NCI-H1417 treated with DMSO at 0.1 percent for 48 hours (cell line): ENCODE measurements at regions not wholly inside any gene's neighbourhood (a gene's known extent, or its start where the extent isn't known, plus 50 kb on each side); places are given as distances from the start of the nearest gene placed in this dataset.
"Not testable (repeated sequence)": the region's sequence is repeated elsewhere in the genome, so short reads cannot be mapped to it uniquely, and the experiment has no call there.

Experiments
- DNase-seq: peaks from one replicate; lab custom pipeline; 2025; lab: John Stamatoyannopoulos, UW

GRCh38 chr2:140178234-140178633 lies 1398.0 kb upstream of the NXPH2 start:
- DNase-seq: no peak

DNA sequence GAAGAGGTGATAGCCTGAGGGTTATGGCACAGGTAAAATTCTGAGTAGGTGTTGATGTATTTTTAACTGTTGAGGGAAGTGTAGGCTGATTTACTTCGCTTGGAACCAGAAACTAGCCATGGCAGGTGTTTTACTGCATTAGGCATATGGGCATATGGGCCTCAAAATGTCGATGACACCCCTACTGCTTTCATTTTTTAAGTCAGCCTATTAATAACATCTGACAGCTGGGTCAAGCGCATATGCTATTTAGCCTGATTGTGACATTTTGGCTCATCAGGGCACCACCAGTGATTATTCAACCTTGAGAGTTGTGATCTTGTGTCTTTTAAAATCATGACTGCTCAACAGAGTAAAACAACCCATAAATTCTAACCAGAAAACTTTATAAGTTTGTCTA lies 1396.9 kb upstream of the NXPH2 start:
- no peak for DNase-seq

DNA sequence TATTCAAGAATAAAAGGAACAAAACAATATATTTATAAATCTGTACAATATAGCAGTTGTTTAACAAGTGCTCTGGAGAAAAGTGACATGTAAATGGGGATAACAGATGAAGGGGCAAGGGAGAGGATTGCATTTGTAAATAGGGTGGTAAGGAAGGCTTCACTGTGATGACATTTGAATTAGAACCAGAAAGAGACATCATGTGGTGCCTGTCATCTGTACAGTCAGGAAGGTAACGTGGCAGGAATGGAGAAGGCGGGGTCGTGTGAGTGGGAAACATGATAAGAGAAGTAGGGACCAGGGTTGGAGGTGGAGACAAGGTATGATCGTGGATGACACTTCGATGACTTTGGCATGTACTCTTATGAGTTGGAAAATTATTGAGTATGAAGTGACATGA lies 1393.6 kb upstream of the NXPH2 start:
- no peak for DNase-seq

GRCh38 chr2:140164449-140164848 lies 1384.3 kb upstream of the NXPH2 start:
- no peak for DNase-seq

DNA sequence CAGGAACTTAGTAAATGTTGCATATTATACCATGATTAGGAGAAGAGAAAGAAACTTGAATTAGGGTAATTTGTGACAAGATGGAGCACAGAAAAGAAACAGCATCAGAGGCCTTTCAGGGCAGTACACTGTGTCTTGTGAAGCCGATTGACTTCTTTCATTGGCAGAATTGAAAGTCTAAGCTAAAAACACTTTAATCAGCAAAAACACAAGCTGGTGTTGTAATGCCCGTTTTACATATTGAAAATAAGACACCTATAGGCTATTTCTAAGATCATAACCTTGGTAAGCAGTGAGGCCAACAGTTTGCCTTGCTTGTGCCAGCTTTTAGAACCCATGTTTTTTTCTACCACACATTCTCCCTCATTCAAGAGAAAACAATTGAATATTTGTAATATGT lies 1378.1 kb upstream of the NXPH2 start:
- no peak for DNase-seq

DNA sequence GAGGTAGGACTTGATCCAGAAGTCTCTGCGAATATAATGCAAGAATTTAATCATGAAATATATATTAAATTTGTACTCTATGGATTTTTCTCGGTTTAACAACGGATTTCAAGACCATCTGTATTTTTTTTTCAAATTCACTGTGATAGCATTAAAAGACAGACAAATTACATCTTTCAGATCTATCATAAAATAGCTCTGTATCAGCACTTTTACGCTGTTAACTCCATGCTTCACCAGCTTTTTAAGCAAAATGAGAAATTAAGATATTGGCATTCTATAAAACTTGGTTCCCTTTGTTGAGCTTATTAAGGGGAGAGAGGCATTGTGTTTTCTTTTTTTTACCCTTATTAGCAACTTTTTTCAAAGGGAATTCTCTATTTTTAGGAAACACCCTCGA lies 1377.6 kb upstream of the NXPH2 start:
- DNase-seq: no peak

DNA sequence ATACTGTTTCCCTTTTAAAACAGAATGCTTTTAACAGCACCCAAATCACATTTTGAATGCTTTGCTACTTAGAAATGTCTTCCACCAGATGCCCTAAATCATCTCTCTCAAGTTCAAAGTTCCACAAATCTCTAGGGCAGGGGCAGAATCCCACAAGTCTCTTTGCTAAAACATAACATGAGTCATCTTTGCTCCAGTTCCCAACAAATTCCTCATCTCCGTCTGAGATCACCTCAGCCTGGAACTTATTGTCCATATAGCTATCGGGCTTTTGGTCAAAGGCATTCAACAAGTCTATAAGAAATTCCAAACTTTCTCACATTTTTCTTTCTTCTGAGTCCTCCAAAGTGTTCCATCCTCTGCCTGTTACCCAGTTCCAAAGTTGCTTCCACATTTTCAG lies 1374.5 kb upstream of the NXPH2 start:
- no peak for DNase-seq

DNA sequence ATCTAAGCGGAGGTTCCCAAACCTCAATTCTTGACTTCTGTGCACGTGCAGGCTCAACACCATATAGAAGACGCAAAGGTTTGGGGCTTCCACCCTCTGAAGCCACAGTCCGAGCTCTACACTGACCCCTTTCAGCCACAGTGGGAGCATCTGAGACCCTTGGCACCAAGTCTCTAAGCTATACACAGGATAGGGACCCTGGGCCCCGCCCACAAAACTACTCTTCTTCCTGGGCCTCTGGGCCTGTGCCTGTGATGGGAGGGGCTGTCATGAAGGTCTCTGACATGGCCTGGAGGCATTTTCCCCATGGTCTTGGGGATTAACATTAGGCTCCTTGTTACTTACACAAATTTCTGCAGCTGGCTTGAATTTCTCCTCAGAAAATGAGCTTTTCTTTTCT lies 1374.1 kb upstream of the NXPH2 start:
- DNase-seq: no peak

DNA sequence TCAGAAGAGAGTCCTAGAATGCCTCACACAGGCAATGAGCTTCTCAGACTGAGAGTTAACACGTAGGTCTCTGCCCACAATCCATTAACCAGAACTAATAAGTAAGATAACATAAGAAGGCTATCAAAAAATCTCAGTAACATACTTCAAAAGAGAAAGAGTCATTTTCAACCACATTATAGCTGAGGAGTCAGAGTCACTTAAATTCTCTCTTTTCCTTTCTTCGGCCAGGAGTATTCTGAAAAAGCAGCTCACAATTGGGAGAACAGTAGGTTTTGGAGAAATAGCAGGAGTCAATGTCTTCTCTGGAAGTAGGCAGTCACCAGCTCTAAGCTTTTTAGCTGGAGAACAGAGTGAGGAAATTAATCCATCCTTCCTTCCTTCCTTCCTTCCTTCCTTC lies 1364.4 kb upstream of the NXPH2 start:
- DNase-seq: no peak

GRCh38 chr2:140138736-140139135 lies 1358.5 kb upstream of the NXPH2 start:
- no peak for DNase-seq

- DNase-seq: no peak
Measured at GRCh38 chr2:140136861-140137260, 1356.7 kb upstream of the NXPH2 start.

DNA sequence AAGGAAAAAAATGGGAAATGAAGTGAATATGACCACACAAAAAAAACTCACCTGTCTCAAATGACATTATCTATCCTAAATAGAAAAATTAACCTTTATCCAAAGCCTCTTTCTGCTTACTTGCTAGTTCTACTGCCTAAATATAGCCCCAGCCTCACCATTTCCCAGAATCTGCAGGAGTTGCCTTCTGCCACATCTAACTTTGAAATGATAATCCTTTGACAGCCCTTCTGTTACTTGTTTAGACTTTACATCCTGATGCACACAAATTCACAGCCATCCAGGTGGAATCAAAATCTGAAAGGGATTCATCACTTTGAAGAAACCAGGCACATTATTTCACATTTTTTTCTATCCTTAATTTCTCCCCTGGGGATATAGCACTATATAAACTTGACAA lies 1356.2 kb upstream of the NXPH2 start:
- DNase-seq: no peak

- no peak for DNase-seq
Measured at GRCh38 chr2:140128909-140129308, 1348.7 kb upstream of the NXPH2 start.

DNA sequence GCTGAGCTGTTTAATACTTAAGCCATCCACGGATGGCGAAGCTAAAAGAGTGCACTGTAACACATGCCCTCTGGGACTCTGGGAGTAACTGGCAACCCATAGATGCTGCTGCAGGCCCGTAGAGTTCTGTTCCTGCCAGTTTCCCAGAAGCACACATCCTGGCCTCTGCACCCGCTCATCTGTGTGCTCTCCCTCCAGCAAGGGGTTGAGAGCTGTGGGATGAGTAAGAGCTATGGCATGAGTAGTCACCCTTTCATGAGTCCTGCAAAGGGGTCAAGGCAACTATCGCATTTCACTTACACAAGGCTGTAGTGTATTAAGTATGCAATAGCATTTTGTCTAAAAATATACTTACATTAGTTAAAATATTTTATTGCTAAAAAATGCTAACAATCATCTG lies 1341.8 kb upstream of the NXPH2 start:
- no peak for DNase-seq

GRCh38 chr2:140117386-140117785 lies 1337.2 kb upstream of the NXPH2 start:
- DNase-seq: no peak

DNA sequence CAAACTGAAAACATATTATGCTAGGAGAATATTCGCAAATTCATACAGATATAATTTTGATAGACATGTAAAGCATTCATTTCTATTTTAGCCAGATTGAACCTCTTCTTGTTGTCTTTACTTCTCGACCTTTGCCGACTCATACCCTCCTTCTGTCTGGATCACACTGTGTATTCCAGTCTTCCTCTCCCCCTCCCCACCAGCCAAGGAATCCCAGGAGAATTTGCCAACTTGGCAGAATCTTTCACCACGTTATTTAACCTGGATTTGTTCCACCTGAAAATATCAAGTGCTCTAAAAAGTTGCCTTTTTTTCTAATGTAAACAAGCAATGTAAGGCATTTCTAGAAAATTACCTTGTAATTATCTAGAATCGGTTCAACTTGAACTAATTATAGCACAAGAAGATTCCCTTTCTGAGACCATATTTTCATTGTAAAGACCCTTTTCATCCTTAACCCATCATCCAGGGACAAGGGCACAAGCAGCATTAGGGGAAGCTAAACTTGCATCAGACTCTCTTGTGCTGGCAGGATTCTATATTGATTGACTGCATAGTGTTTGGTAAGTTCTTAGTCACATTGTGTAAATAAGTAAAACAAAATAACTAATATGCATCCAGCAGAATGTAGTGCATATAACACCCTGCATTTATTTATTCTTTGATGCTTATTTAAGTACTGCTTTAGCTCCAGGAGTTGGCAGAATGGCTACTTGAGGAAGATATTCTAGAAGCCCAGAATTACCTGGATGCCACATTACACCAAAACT lies 1328.7 kb upstream of the NXPH2 start:
- no peak for DNase-seq

DNA sequence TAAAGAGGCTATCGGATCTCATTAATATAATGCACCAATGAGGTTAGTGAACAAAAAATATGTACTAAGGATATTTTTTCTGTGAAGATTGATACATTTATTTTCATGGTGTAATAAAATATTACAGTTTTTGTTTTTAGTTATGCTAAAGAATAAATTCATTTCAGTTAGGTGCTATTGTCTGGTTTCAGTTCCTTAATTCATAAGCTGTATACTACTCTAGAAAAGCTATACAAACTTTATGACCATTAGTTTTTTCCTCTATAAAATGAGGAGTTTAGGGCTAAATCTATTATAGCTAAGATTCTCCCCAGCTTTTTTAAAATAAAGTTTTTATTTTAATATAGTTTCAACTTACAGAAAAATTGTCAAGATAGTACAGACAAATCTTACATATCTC lies 1311.7 kb upstream of the NXPH2 start:
- DNase-seq: no peak

DNA sequence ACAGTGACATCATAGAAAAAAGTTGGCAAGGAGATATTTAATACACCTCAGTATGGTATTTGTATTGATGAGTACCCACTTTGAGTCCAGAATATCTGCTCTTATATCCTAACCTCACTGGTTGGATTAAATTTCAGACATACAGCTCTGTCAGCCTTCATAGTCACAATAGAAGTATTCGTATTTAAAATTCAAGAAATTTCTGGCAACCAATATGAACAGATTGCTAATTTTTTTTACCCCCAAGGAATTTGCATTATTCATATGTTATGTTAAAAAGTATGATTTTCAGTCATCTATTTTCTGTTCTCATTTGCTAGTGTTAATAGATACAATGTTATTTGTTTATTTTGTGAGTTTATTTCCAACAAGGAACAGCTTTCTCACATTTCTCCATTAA lies 1306.8 kb upstream of the NXPH2 start:
- no peak for DNase-seq

DNA sequence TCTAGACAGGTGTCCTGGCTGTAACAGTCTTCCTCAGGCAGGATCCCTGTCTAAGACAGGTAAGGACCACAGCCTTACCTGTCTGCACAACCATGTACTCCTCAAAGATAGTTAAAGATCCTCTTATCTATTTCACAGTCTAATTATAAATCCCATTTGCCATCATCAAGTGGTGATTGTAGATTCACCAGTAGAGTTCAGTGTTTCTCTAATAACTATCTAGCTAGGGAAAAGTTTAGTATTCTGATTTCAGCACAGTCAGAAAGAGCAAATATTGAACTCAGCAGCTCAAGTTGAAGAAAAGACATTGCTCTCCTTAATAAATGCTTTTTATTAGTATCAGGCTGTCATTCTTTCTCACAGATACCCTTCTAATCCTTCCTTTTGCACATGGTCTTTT lies 1305.5 kb upstream of the NXPH2 start:
- no peak for DNase-seq

- DNase-seq: no peak
Measured at GRCh38 chr2:140079038-140079437, 1298.8 kb upstream of the NXPH2 start.

- no peak for DNase-seq
Measured at GRCh38 chr2:140076164-140076563, 1296.0 kb upstream of the NXPH2 start.

GRCh38 chr2:140073763-140074162 lies 1293.6 kb upstream of the NXPH2 start:
- not testable (repeated sequence) for DNase-seq

DNA sequence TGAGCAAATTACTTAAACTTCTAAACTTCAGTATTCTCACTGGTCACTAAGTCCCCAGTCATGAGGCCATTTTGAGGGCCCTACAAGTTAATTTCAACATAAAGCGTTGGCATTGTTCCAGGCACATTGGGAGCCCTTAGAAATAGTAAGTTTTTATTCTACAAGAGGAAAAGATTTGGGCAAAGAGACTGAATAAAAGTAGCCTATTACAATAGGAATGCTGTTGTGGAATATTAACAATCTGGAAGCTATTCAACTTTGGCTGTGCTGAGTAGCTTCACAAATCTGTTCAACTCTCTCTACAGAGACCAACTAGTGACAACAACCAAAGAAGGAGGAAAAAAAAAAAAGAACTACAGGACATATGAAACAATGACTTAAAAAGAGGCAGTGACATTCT lies 1287.5 kb upstream of the NXPH2 start:
- no peak for DNase-seq

DNA sequence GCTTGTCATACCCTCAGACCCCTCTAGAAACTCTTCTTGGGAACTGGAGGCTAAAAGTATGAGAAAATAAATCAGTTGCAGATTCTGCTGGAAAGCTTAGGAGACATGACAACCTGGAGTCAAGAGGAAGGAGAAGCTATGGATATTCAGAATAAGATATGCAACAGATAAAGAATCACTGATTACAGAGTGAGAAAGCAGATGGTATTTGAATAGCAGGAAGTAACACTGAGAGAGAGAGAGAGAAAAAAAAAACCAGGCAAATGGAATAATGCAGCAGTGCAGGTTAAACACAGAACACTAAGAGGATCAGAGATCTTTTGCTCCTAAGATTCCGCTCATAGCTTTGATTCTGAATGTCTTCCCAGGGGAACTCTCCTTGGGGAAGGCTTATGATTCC lies 1284.1 kb upstream of the NXPH2 start:
- no peak for DNase-seq

- no peak for DNase-seq
Measured at GRCh38 chr2:140063356-140063755, 1283.2 kb upstream of the NXPH2 start.
